ENCODE measurements at regions not wholly inside any gene's neighbourhood (a gene's known extent, or its start where the extent isn't known, plus 50 kb on each side); places are given as distances from the start of the nearest gene placed in this dataset.

DNA sequence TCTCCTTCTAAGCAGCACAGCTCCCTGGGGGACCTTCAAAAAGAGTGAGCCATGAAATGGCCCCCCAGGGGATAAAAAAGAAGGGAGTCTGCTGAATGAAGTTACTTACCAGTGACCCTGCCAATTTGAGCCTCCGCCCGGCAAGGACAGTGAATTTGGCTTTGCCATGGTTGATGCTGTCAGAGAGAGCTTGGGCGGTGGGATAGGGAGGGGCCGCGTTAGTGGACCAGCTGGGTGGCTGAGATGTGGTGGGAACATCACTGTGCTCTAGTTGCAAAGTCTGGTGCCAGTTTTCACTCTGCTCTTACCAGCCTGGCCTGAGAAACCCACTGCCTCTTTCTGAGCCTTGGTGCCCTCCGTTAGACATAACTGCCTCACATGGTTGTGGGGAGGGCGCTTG lies 114.6 kb downstream of the MRM1 start:
- TF ChIP-seq ZNF384 (IDR thresholded peaks at IDR 0.05) (no peak), NFRKB (IDR thresholded peaks at IDR 0.05) (no peak), BHLHE40 (IDR thresholded peaks at IDR 0.05; ENCODE audit: borderline replicate concordance) (no peak), FOXA1 (IDR thresholded peaks at IDR 0.05) (no peak), SUZ12 (IDR thresholded peaks at IDR 0.05) (no peak), HDGF (IDR thresholded peaks at IDR 0.05; ENCODE audit: borderline replicate concordance) (no peak), CTBP1 (IDR thresholded peaks at IDR 0.05; ENCODE audit: borderline replicate concordance) (no peak), SP1 (IDR thresholded peaks at IDR 0.05) (no peak)

Data from HEK293T (cell line).